Activated B cell treated with CpG ODN at 0.5 μM for 24 hours (primary cell): ENCODE measurements at regions not wholly inside any gene's neighbourhood (a gene's known extent, or its start where the extent isn't known, plus 50 kb on each side); places are given as distances from the start of the nearest gene placed in this dataset.

Source experiments
- ATAC-seq: fragments of 200-7000 bp; cut with Tn5 transposase; one replicate; pipeline ENCODE4 v1.10.0; 2021; ENCODE audit warnings: low read depth, mild to moderate bottlenecking, moderate library complexity
- CTCF ChIA-PET: fragments of 350-600 bp; sonication (Branson Sonifier 250); formaldehyde crosslinking; loops from one replicate; lab custom pipeline; 2021; ENCODE audit warnings: antibody characterized with exemption; lab: Charles Lee
- POLR2A ChIA-PET: fragments of 350-600 bp; sonication (Branson Sonifier 250); formaldehyde crosslinking; loops from one replicate; lab custom pipeline; 2021; ENCODE audit warnings: antibody characterized with exemption; lab: Charles Lee
- DNase-seq: peaks from one replicate; pipeline ENCODE4 v3.0.0; 2022
- H3K27ac Mint-ChIP-seq: one replicate; pipeline ENCODE4 v1.8.0; 2020; ENCODE audit warnings: mixed read lengths
- H3K27me3 Mint-ChIP-seq: one replicate; pipeline ENCODE4 v1.8.0; 2021; ENCODE audit warnings: mixed read lengths
- H3K36me3 Mint-ChIP-seq: one replicate; pipeline ENCODE4 v1.8.0; 2021; ENCODE audit warnings: low read depth, mixed read lengths
- H3K4me1 Mint-ChIP-seq: one replicate; pipeline ENCODE4 v1.8.0; 2021; ENCODE audit warnings: mixed read lengths
- H3K4me3 Mint-ChIP-seq: one replicate; pipeline ENCODE4 v1.8.0; 2020; ENCODE audit warnings: mild to moderate bottlenecking, mixed read lengths
- H3K9me3 Mint-ChIP-seq: one replicate; pipeline ENCODE4 v1.8.0; 2020; ENCODE audit warnings: mixed read lengths
- CTCF ChIP-seq: fragments of 200-600 bp; IDR thresholded peaks from one replicate; pipeline ENCODE4 v1.8.0; 2022; ENCODE audit warnings: antibody characterized with exemption, mild to moderate bottlenecking
- intact Hi-C: fragments of 100-400 bp; cut with micrococcal nuclease; formaldehyde crosslinking; loops from one replicate; pipeline ENCODE4 v1.15.1; 2024

GRCh38 chr16:65309354-65309753, 187.5 kb upstream of the CDH11 start:
- H3K4me3 Mint-ChIP-seq: no peak overlapping the region
- ChIA-PET CTCF (no interaction called here), POLR2A (no interaction called here)
- no peak for DNase-seq
- no peaks in the 10 kb centered on the region for H3K4me1 Mint-ChIP-seq
- no peaks in the 10 kb centered on the region for H3K27me3 Mint-ChIP-seq
- no peak for TF ChIP-seq CTCF
- no peaks in the 10 kb centered on the region for H3K36me3 Mint-ChIP-seq
- intact Hi-C loops: no loop called here
- no peak overlapping the region for H3K27ac Mint-ChIP-seq
- ATAC-seq: no peak
- H3K9me3 Mint-ChIP-seq: no peaks in the 10 kb centered on the region

GRCh38 chr16:65308506-65308905, 186.6 kb upstream of the CDH11 start:
- TF ChIP-seq CTCF: no peak
- Mint-ChIP-seq H3K36me3 (no peaks in the 10 kb centered on the region), H3K9me3 (no peaks in the 10 kb centered on the region), H3K4me3 (no peak overlapping the region), H3K27me3 (no peaks in the 10 kb centered on the region), H3K27ac (no peak overlapping the region), H3K4me1 (no peaks in the 10 kb centered on the region)
- CTCF ChIA-PET: no interaction called here
- POLR2A ChIA-PET: no interaction called here
- no peak for ATAC-seq
- no peak for DNase-seq
- intact Hi-C loops: no loop called here

- Mint-ChIP-seq H3K27ac (no peak overlapping the region), H3K4me3 (no peak overlapping the region), H3K36me3 (no peaks in the 10 kb centered on the region), H3K9me3 (peaks cover 5% of the 10 kb centered on the region), H3K4me1 (no peaks in the 10 kb centered on the region), H3K27me3 (no peaks in the 10 kb centered on the region)
- no peak for DNase-seq
- POLR2A ChIA-PET: no interaction called here
- intact Hi-C loops: no loop called here
- no peak for TF ChIP-seq CTCF
- no peak for ATAC-seq
- CTCF ChIA-PET: no interaction called here
These were observed 185.4 kb upstream of the CDH11 start for GRCh38 chr16:65307286-65307685.

GRCh38 chr16:65306722-65307121, 184.9 kb upstream of the CDH11 start:
- no peak for TF ChIP-seq CTCF
- ChIA-PET POLR2A (no interaction called here), CTCF (no interaction called here)
- Mint-ChIP-seq H3K4me3 (no peak overlapping the region), H3K27me3 (no peaks in the 10 kb centered on the region), H3K36me3 (no peaks in the 10 kb centered on the region), H3K27ac (no peak overlapping the region), H3K4me1 (no peaks in the 10 kb centered on the region), H3K9me3 (peaks cover 5% of the 10 kb centered on the region)
- ATAC-seq: no peak
- intact Hi-C loops: no loop called here
- DNase-seq: no peak

GRCh38 chr16:65306300-65306699, 184.4 kb upstream of the CDH11 start:
- Mint-ChIP-seq H3K36me3 (no peaks in the 10 kb centered on the region), H3K4me3 (no peak overlapping the region), H3K9me3 (peaks cover 5% of the 10 kb centered on the region), H3K27me3 (no peaks in the 10 kb centered on the region), H3K4me1 (no peaks in the 10 kb centered on the region), H3K27ac (no peak overlapping the region)
- POLR2A ChIA-PET: no interaction called here
- intact Hi-C loops: no loop called here
- ATAC-seq: no peak
- TF ChIP-seq CTCF: no peak
- DNase-seq: no peak
- CTCF ChIA-PET: no interaction called here
